ENCODE measurements at regions not wholly inside any gene's neighbourhood (a gene's known extent, or its start where the extent isn't known, plus 50 kb on each side); places are given as distances from the start of the nearest gene placed in this dataset.

DNA sequence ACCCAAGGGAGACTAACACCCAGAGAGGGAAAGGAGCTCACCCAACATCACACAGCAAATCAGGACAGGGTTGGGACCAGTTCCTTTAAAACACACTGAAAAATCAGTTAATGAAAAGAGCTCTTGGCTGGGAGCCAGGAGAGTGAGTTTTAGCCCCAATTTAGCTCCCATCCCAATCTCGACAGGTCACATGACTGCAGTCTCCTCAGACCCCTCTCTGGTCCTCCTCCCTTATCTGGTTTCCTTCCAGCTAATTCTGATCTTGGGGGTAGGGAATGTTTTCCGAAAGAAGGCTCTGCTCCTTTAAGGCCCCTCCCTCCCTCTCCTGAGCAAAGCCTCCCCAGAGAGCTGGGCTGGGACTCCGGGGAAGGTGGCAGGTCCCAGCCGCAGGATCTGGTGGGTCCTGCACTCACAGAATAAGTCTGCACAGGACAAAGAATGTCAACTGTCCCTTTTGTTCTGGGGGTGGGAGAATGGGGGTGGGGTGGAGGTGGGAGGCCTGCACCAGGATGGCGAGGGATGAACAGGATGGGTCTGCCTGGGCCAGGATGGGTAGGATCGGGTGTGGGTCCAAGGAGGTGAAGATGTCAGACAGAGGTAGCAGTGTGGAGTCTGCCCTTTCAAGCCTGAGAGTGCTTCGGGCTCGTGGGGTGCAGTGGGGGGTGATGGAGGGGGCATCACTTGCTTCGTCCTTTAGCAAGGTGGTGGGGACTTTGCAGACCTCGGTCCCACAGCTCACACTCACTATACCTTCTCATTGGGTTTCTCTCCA, 57.3 kb upstream of the SSBP3 start:
- H3K4me3 ChIP-seq (ENCODE audit: low read depth, poor library complexity, severe bottlenecking): no peak overlapping the region
- intact Hi-C loops (cut with DNase I; ENCODE audit: low total_unique reads): no loop called here
- WGBS, 2 donors: 61 to 66% methylated on average over 10 of the region's 10 CpGs
- no peak for TF ChIP-seq POLR2A (IDR thresholded peaks at IDR 0.05)
- no peak for DNase-seq (ENCODE audit: low spot score in 2 of 2)

- 85% methylated on average over 13 of the region's 13 CpGs for WGBS, 2 donors
- DNase-seq (ENCODE audit: low spot score in 2 of 2): no peak
- no peak for TF ChIP-seq CTCF (IDR thresholded peaks at IDR 0.05)
- H3K4me3 ChIP-seq (ENCODE audit: low read depth, poor library complexity, severe bottlenecking): no peak overlapping the region
- intact Hi-C loops (cut with DNase I; ENCODE audit: low total_unique reads): no loop called here
Observed at GRCh38 chr1:54462597-54463258, 56.5 kb upstream of the SSBP3 start.

- TF ChIP-seq POLR2A (IDR thresholded peaks at IDR 0.05) (no peak), CTCF (IDR thresholded peaks at IDR 0.05) (no peak)
- no peak for DNase-seq (ENCODE audit: low spot score in 2 of 2)
- intact Hi-C loops (cut with DNase I; ENCODE audit: low total_unique reads): no loop called here
- 78% methylated on average over 14 to 16 of the region's 16 CpGs for WGBS, 2 donors
- no peak overlapping the region for H3K4me3 ChIP-seq (ENCODE audit: low read depth, poor library complexity, severe bottlenecking)
Observed at GRCh38 chr1:54461731-54462596, 55.8 kb upstream of the SSBP3 start.

GRCh38 chr1:54460861-54461387, 54.7 kb upstream of the SSBP3 start:
- 90 to 97% methylated on average over 8 of the region's 8 CpGs for WGBS, 2 donors
- DNase-seq (ENCODE audit: low spot score in 2 of 2): no peak
- H3K4me3 ChIP-seq (ENCODE audit: low read depth, poor library complexity, severe bottlenecking): no peak overlapping the region
- TF ChIP-seq CTCF (IDR thresholded peaks at IDR 0.05) (no peak), POLR2A (IDR thresholded peaks at IDR 0.05) (no peak)
- intact Hi-C loops (cut with DNase I; ENCODE audit: low total_unique reads): no loop called here

DNA sequence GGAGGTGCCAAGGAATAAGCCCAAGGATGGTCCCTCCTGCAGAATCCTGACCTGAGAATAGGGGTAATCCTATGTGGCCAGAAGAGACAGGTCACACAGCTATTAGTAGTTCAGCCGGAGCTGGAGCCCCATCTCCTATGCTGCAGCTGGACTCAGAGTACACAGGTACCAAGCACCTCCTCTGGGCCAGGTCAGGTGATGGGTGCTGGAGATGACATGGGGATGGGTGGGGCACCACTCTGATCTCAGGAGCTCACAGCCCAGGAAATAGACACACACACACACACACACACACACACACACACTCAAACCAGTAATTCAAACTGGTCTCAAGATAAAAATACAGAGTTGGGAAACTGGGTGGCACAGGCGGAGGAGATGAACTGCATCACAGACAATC, 54.2 kb upstream of the SSBP3 start:
- no peak for DNase-seq (ENCODE audit: low spot score in 2 of 2)
- no peak overlapping the region for H3K4me3 ChIP-seq (ENCODE audit: low read depth, poor library complexity, severe bottlenecking)
- intact Hi-C loops (cut with DNase I; ENCODE audit: low total_unique reads): no loop called here
- TF ChIP-seq CTCF (IDR thresholded peaks at IDR 0.05): no peak
- no peak for TF ChIP-seq POLR2A (IDR thresholded peaks at IDR 0.05)
- WGBS, 2 donors: 89% methylated on average over 2 of the region's 2 CpGs

DNA sequence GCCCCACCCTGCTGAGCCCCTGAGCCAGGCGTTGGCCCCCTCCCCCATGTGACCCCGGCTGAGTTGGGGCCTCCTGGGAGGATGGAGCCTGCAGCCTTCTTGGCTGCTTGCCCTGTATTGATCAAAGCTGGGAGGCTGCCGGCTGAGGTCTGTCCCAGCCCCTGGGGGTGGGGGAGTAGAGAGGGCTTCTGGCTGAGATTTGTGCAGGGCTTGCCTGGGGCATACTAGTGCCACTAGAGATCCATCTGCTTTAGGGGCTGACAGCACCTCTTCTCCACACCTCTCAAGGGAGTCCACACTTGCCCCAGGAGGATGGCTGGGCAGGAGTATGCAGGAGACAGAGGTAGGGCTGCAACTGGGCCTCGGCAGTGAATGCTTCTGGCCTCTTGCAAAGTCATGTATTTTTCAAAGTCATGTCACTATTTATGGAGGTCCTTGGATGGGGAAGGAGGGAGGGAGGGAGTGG, 53.6 kb upstream of the SSBP3 start:
- TF ChIP-seq POLR2A (IDR thresholded peaks at IDR 0.05): no peak
- TF ChIP-seq CTCF (IDR thresholded peaks at IDR 0.05): no peak
- no peak overlapping the region for H3K4me3 ChIP-seq (ENCODE audit: low read depth, poor library complexity, severe bottlenecking)
- intact Hi-C loops (cut with DNase I; ENCODE audit: low total_unique reads): no loop called here
- WGBS, 2 donors: 37 to 47% methylated on average over 4 of the region's 4 CpGs
- no peak for DNase-seq (ENCODE audit: low spot score in 2 of 2)

Data from lower leg skin (tissue), 4 donors.